HUDEP-2 (cell line): ENCODE measurements at regions not wholly inside any gene's neighbourhood (a gene's known extent, or its start where the extent isn't known, plus 50 kb on each side); places are given as distances from the start of the nearest gene placed in this dataset.

ENCODE experiments used
- DNase-seq, 76 experiments: peaks; one replicate each; lab custom pipeline; 2025; ENCODE audit not compliant: unreplicated experiment in 76 of 76; lab: John Stamatoyannopoulos, UW

DNA sequence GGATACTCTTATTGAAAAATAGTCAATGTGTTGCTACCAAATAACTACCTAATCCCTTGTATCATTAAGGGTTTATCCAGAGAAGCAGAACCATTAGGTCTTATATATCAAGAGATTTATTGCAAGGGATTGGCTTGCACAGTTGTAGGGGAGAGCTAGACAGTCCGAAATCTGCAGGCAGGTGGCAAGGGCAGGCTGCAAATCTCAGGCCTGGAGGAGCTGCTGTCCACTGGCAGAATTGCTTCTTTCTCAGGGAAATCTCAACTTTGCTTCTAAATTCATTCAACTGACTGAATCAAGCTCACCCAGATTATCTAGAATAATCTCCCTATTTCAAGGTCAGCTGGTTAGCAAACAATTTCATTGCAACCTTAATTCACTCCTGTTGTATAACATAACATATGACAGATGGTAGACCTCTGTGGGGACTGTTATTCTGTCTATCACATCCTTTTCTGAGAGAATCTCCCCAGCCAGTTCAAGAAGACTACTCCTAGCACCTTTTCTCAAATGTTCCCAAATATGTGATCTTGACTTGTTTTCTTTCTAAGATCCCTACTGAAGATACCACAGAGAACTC lies 194.2 kb downstream of the NHLRC3 start:
- no peak for DNase-seq

DNA sequence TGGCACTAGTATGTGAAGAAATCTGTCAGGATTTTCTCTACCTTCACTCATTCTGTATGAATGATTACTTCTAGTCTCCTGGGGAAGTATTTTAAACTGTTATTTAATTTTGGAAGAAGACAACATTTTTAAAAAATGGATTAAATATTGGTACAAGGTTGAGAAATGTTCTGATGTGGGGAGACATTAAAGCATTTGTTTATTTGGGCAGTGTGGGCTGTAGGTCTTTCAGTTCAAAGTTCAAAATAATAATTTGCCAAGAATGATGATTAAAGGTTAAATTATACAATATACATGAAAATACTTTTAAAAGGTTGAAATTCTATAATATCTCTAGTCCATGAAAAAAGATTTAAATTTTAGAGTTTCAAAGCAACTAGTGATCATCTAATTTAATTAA lies 194.7 kb downstream of the NHLRC3 start:
- no peak for DNase-seq

- DNase-seq = no peak
These were observed 195.3 kb downstream of the NHLRC3 start for GRCh38 chr13:39233519-39233918.

- DNase-seq = no peak
These were observed 206.4 kb downstream of the NHLRC3 start for GRCh38 chr13:39244561-39245230.

- DNase-seq = no peak
These were observed 207.4 kb downstream of the NHLRC3 start for GRCh38 chr13:39245688-39246087.

GRCh38 chr13:39249982-39250381 lies 211.7 kb downstream of the NHLRC3 start:
- no peak for DNase-seq

DNA sequence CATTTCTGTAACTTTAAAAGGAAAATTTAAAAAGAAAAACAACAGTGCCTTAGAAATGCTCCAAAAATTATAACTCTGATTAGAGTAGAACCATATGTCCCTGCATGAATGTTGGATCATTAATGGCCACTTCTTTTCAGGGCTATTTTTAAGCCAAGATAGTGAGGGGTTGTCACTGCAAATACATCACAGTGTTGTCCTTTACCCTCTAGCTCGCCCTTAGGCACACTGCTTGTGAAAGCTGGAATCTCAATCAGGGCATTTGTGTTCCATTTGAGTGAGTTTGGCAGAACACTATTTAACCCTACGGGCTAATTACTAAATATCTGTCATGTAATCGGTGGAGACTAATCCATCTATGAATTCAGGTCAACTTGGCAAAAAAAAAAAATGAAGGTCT lies 212.2 kb downstream of the NHLRC3 start:
- DNase-seq = no peak

DNA sequence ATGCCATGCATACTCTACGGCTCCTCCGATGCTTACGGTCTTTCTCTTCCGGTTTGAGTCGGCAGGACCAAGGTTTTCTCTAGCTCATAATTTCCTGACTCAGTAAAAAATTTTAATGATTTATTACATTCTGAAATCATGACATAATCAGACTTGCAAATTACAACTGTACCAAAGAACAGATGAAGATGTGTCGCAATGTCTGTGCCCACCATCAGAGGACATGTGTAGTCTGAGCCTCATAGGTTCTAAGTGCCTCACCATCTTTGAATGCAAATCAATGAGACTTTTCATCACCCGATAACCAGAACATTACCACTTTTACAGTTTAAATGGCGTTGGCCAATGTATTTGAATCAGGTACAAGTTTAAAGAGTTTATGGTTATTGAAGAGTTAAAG lies 213.1 kb downstream of the NHLRC3 start:
- no peak for DNase-seq

GRCh38 chr13:39253774-39254173 lies 215.5 kb downstream of the NHLRC3 start:
- no peak for DNase-seq

DNA sequence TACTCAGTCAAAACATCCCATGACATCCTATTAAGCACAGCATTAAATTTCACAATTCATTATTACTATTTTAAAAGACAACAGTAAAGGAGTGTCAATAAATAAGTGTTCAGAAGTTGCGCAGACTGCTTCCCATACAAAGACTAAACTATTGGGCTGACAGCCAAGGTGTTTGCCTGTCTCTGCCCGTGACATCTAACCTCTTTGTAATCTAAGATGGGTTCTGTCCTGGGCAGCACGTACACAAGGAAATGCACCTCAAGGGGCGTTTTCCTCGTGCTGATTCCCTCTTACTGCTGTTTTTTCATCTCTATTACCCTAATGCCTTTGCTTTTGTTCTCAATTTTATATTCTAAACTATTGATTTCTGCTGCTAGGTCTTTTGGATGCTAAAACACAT lies 216.3 kb downstream of the NHLRC3 start:
- DNase-seq = no peak

DNA sequence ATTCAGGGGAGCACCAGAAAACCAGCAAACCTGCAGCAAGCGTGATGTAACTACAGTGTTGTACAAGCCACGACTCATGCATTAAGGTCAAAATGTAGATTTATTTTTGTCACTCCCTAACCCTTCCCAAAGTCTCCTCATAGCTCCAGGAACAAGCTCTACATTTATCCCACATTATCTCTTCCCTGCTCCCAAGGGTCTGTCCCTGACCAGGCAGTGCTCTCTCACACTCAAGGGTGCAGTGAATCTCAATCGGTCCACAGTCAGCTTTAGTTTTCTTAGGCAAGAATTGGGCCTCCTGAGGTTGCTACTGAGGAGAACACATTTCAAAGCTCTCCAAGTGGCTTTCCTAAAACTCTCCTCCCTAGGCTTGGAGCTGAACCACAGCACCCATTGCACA lies 219.4 kb downstream of the NHLRC3 start:
- DNase-seq = no peak

DNA sequence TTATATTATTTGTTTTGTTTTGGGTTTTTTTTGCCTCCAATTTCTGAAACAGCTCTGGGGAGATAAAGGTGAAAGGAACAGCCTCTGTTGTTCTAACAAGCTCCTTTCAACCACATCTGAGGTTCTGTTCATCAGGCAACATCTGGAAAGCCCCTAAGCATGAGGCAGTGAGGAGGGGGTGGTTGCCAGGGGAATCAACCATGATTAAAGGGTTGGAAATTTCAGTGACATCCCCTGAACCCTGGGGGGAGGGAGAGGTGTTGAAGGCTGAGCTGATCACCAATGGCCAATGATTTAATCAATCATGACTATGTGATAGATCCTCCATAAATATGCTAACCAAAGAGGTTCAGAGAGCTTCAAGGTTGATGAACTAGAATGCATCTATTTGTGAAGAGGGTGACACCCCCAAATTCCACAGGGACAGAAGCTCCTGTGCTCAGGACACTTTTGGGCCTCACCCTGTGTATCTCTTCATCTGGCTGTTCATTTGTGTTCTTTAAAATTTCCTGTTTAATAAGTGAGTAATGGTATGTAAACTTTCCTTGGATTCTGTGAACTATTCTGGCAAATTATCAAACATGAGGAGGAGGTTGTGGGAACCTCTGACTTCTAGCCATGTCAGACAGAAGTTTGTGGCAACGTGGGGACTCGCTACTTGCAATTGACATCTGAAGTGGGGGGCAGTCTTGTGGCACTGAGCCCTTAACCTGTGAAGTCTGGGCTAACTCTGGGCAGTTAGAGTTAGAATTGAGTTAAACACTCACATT lies 221.3 kb downstream of the NHLRC3 start:
- DNase-seq = no peak

- peak in 34 of 76 experiments; percentile 1 to 43 (median 10) for DNase-seq
These were observed 224.8 kb downstream of the NHLRC3 start for GRCh38 chr13:39263033-39263432.

DNA sequence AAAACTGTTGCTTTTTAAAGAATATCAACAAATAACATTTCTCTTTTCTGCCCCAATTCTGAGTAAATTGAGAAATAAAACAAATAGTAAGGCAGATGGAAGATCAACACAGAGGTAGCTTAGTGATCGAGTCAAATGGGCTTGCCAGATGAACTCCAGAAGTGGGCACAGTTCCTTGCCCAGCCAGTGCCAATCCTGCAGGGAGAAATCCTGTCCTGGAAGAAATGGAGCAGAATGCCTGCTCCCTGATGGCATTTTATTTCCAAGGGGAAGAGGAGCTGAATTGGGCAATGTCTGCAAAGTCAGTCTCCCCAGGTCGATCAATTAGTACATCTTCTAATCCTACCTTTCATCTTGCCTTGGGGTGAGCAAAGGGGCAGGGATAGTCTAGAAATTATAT lies 225.3 kb downstream of the NHLRC3 start:
- no peak for DNase-seq

DNA sequence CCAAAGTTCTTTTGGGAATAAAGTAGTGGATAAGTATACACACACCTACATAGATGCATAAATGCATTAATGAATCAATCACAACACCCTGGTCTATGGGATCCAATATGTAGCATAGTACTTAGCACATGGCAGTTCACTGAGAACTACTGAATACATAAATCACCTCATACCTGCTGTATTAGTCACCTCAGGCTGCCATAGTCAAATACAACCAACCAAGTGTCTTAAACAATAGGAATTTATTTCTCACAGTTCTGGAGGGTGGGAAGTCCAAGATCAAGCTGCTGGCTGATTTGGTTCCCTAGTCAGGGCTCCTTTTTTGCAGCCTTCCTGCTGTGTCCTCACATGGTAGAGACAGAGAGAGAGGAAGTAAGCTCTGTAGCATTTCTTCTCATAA lies 228.2 kb downstream of the NHLRC3 start:
- DNase-seq = no peak

GRCh38 chr13:39268398-39268797 lies 230.1 kb downstream of the NHLRC3 start:
- DNase-seq = no peak

DNA sequence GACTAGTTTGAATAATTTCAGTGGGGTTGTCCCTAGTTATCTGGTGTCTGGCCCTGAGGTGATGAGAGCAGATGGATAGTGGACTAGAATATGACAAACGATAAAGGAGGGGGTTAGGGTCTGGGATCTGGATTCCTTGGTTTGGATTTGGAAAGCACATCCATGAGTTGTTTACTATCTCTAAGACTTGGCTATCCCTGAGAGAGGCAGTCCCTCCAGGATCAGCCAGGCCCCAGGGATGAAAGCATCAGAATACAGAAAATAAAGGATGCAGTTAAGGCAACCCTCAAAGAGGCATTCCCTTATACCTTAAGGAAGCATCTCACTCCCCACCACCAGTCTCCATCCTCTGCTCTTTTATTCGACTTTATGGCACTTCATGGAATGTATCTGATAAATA lies 230.7 kb downstream of the NHLRC3 start:
- DNase-seq = no peak

DNA sequence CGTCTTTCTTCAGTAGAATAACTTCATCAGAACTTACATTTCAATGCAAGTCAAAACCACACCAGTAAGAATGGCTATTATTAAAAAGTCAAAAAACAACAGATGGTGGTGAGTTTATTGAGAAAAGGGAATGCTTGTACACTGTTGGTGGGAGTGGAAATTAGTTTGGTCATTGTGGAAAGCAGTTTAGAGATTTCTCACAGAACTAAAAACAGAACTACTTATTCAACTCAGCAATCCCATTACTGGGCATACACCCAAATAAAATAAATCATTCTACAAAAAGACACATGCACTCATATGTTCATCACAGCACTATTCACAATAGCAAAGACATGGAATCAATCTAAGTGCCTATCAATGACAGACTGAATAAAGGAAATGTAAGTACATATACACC lies 231.2 kb downstream of the NHLRC3 start:
- no peak for DNase-seq

DNA sequence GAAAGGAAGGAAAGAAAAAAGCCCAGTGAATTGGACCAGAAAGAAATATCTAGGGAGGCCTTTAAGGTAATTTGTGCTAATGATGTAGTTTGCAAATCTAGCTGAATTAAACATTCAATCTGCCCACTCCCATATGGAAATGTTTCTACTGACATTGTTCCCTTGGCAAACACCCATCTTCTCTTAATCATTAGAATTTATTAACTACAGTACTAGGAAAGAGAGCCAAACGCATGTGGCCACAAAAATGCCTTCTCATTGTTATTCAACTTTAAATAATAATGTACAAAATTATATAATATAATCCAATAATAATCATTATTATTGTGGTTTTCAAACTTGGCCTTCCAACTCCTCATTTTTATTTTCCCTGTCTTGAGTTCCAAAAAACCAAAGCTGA lies 234.7 kb downstream of the NHLRC3 start:
- DNase-seq = no peak

- peak in 7 of 76 experiments; percentile 2 to 21 (median 4) for DNase-seq
These were observed 235.9 kb downstream of the NHLRC3 start for GRCh38 chr13:39273953-39274738.

DNA sequence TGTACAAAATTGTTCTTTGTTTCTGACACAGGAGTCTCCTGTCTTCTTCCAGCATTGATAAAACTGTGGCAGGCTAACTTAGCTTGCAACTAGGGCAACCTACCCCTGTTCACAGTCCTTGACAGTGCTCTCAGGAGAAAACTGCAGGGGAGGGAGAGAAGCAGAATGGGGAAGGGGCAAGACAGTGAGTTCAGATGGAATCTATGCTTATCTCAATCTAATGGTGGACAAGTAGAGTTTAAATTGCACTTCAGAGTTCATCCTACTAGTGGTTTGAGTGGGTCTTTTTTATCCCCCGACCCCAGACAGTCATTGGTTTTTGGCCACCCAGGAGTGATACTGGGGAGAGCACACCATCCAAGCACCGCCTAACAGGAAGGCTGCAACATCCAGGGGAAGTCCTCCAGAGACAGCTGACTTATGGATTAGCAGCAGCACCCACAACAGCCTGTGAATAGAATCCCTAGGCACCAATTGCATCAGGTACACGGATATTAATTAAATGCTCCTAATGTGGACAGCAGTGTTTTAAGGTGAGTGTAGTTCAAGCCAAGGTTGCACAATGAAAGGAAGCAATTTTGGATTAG lies 236.6 kb downstream of the NHLRC3 start:
- no peak for DNase-seq
